Bone marrow (tissue), 2 donors: ENCODE measurements at regions not wholly inside any gene's neighbourhood (a gene's known extent, or its start where the extent isn't known, plus 50 kb on each side); places are given as distances from the start of the nearest gene placed in this dataset.

Experiments used
- DNase-seq, 2 donors: peaks; one replicate each; lab custom pipeline; 2025; lab: John Stamatoyannopoulos, UW

DNA sequence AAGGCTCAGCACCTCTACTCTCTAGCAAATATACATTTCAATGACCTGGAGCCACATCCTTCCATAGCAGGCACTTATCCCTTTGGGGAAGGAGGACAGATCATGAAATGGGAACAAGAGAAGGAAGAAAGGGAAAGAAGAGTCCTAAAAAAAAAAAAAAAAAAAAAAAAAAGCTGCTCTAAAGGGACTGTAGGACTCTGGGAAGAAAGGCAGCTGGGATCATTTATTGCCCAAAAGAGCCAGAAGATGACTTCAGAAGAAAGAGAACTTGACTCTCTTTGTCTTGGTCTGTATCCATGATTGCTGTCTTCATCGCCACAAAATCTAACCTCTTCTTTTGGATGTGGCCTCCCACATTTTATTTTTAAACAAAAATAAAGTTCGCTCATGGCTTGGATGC, 203.6 kb upstream of the CELF2 start:
- DNase-seq: no peak

DNA sequence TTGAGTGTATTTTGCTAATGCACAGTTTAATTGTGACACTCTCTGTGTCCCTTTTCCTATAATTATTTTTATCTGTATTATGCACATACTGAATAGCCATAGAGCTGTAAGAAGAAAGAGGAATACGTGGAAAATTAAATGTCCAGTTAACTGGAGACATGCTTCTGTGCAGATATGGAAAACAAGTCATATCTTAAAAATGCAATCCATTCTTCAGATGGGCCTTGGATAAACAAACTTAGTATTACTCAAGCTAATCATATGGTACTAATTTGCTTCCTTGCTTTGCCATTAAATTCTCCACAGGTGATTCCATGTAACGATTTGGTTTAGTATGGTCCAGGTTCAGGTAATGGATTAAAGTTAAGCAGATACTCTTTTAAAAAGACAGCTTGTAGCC, 201.2 kb upstream of the CELF2 start:
- no peak for DNase-seq

DNA sequence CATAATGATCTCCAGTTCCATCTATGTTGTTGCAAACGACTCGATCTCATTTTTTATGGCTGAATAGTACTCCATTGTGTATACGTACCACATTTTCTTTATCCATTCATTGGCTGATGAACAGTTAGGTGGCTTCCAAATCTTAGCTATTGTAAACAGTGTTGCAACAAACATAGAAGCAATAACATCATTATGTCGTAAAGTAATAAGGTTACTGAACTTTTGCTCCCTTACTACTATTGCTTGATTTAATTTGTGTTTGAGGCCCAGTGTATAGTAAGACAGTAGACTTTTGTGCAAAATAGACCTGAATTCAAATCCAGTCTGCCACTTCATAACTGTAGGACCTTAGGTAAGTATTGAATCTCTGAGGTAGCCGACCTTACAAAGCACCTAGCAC, 200.1 kb upstream of the CELF2 start:
- no peak for DNase-seq

DNA sequence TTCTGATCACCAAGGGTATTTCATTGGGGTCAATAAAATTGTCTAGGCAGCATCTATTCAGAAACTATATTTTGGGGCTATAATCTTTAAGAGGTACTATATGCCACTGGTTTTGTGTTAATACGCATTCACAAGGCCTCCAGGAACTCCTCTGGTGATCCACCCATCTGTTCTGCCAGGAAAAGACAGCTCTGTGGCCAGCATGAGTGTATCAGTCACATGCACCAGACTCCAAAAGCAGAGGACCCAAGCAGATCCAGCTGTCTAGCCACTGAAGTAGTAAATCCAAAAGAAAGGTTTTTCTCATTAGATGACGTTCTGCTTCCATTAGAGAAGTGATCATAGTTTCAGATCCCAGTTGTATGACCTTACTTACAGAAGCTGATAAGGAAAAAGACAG, 199.6 kb upstream of the CELF2 start:
- DNase-seq: no peak

DNA sequence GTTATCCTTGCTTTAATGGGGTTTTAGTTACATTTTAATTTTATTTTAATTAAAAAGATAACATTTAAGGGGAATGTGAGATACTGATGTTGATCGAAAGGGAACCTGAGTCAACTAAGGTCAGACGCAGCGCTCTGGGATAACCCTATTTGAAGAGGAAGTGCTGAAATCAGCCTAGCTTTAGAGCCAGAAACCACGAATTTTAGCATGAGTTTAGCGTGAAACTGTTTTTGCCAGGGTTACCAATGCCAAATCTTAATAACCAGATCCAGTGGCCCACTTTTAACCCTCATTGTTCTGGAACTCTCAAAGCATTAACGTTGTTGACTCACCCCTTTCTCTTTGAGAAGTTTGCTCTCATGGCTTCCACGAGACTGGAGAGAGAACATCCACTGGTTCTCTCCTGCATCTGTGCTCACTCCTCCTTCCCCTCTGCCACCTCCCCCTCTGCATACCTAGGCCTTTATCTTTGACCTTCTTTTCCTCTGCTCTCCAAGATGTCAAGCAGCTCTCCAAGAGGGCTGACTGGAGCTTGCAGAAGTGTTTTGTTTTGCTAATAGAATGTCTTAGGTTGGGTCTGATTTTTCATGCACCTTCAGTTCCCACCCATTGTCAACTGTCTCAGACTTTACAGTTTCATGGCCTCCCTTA, 198.3 kb upstream of the CELF2 start:
- DNase-seq: no peak

DNA sequence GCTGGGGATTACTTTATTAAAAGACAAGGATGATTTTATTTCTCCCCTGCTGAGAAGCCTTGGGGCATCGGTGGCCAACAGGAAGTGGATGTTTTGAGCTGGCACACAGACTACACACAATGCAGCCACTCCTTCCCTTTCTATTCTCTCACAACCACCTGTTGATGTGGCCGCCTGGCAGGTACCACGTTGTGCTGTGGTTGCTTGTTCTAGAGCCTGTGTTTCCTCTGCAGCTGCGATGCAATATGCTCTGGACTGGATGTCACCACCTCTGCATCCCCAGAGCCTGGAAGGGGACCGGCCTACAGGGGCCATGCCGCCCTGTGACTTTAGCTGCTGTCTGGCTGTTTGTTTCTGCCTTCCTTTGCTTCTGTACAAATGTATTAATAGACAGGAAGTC, 195.7 kb upstream of the CELF2 start:
- no peak for DNase-seq

DNA sequence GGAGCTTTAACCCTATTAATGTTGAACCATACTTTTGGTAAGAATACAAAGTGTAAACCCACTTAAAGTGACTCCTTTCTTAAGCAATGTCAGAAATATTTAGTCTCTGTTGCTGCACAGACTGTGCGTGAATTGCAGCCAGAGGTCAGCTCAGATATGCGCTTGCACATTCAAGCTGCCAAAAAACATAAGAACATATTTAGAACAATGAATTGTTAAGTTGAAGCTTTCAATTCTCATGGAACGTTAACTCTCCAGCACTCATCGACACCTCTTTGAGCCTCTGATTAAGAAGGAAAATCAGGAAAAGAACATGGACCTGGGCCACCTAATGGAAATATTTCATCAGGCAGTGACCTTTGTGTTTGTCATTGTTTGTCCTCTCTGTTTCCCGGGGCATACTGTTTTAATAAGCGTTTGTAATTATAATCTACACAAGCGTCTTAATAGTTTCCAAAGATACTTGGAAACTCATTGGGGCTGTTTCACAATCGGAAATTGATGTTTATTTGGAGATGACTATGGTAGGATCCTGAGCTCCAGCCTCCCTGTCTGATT, 193.0 kb upstream of the CELF2 start:
- no peak for DNase-seq

DNA sequence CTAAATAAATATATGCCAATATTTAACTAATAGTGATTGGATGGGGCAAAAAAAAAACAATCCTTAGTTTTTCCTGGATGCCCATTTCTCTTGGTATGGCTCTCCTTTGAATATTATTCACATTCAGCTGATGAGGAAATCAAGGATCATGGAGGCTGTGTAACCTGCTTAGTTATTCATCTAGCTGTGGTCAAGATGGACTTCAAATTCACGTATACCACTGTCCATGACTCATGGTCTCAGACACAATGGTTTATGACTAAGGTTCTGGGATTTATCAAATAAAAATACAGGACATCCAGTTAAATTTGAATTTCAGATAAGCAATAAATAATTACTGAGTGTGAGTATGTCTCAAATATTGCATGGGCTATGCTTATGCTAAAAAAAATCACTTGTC, 191.5 kb upstream of the CELF2 start:
- DNase-seq: no peak

DNA sequence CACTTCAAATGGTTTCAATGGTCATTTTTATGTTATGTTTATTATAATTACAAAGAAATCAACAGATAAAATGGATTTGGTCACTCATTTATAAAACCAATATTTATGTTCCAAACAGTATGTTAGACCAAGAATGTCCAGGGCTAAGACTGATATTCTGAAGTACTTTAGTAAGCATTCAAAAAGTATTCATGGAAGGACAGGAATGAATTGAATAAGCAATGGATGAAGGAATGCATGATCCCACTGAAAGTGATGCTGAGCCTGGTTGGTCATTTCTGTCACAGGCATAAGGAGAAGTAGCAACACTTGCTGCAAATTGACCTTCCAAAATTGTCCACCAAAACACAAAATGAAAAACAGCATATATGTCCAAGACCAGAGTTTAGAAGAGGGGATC, 189.0 kb upstream of the CELF2 start:
- DNase-seq: no peak

DNA sequence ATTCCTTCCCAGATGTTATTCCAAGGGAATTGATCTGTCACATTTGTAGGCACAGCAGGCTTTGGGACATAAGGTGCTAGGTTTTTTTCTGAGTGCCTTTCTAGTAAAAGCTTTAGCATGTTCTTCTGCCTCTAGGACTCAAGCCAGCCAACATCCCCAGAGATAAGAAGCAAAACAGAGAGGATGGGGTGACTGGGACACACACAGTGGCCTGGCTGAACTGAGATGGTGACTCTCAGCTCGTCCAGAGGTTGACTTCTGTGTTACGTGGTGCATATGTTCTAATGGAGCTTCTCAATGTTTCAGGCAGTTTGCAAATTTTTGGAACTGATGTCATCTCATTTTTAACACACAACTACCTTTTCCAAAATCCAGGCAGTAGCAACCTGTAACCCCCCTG, 188.1 kb upstream of the CELF2 start:
- no peak for DNase-seq

DNA sequence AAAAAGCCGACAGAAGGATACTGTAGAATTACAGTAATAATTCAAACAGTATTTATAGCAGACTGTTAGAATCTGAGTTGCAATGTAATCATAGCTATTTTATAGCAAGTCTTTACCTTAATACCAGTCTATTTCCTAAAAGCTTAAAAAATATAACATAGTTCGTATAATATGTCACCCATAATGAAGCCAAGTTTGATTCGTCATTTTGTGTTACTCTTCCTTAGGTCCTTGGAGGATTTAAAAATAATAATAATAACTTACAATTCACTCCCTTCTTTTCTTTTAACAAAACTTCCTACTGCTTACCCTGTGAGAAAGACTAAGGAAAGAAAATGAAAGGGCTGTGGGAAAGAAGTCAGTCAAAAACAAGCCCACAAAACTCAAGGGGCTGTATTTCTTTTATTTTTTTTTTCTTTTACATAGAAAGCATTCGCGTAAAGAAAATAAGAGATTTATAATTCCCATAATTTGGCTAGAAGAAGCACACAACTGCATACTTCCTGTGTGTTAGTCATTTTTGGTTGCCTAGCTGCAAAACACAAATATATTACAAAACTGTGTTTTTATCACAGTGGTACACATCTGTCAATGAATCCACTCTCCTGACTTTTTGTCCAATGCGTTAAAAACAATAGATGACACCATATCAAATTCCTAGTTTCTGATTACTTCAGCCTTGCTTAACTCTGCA, 187.2 kb upstream of the CELF2 start:
- no peak for DNase-seq

DNA sequence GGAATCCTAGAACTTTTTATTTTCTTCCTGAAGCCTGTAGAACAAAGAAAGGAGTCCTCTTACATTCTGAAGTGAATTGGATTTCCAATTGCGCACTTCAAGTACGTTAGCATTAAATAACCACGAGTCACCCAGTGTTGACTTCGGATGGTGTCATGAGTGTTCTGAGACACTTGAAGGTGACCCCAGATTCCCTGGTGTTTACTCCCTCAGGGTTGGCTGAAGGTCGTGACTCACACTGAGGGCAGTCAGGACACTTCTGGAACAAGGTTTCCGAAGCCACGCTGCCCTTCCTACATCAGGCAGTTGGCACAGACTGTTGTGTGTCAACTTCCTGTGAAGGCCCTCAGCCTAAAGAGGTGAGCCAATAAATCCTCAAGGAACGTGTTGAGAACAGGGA, 186.6 kb upstream of the CELF2 start:
- DNase-seq: no peak

DNA sequence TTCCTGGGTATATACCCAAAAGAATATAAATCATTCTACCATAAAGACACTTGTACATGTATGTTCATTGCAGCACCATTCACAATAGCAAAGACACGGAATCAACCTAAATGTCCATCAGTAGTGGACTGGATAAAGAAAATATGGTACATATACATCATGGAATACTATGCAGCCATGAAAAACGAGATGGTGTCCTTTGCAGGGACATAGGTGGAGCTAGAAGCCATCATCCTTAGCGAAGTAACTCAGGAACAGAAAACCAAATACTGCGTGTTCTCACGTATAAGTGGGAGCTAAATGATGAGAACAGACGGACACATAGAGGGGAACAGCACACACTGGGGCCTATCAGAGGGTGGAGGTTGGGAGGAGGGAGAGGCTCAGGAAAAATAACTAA, 183.7 kb upstream of the CELF2 start:
- no peak for DNase-seq

DNA sequence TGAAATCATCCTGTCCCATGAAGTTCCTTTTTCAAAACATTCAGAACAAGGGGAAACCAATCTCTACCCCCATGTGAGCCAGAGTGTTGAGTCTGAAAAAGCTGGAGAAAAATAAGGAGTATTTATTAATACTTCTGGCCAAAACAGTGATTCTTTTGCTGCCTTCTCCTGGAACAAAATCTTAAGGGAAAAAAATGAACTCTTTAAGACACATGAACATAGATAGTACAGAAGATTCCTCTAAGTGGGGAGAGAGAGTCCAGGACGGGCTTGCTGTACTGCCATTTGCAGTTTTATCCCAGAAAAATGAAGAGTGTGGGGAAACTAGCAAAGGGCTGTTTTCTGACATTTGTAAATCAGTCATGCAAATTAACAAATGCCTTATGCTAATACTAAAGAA, 173.4 kb upstream of the CELF2 start:
- DNase-seq: no peak

DNA sequence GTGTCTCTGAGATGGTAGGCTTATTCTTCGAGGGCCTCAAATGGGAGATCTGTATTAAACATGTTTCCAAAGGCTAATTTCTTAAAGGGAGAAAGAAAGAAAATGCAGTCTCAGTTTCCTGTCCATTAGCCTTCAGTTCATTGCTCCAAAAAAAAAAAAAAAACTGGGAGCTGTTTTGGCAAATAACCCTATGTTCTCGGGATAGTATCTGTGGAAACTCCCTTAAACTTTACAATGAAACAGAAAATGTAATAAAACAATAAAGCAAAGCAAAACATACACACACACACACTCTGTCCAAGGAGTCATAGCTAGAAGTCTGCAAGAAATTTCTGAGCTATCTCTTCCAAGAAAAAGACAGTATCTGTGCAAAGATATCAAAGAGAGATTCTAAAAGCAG, 172.5 kb upstream of the CELF2 start:
- no peak for DNase-seq

DNA sequence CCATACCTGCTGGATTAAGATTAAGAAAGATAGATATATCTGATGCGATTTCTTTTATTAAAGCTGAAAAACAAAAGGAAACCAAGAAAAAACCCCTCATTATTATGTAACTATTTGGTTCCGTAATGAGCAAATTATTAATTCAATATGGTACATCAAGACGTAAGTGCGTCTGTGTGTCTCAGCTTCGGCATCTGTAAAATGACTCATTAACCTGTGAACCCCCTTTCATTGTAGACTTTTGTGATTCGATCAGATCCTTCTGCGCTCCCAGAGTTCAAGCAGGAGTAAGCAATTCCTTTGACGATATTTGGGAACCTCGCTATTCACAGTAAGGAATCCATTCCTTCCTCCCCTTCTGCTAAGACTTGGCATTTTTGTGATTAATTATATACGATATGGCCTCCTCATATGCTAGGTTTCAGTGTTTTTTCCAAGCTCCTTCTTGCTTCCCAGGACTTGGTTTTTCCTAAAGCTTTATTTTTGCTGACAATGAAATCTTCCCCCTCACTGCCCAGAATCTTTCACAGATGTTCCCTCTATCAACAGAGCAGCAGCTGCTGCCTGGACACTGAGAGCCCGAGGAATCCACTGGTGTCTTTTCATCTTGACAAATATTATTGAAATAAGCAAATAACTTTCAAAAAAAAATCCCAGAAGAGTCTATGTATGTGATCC, 171.7 kb upstream of the CELF2 start:
- no peak for DNase-seq

DNA sequence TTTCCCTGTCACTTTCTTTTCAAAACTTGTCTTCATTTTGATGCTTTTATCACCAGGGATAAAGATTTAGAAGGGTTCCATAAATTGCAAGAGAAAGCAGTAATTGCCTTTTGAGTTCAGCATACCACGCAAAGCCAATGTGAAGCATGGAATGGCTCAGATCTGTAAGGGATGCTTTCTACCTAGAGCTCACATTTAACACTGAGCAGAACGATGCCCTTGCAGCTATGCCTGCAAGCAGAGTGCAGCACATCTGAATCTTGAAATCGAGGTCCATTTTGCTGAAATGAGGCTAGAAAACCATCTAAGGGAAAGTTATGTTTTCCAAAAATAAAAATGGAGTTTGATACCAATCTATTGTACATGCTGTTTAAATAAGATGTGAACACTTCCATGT, 171.2 kb upstream of the CELF2 start:
- no peak for DNase-seq

DNA sequence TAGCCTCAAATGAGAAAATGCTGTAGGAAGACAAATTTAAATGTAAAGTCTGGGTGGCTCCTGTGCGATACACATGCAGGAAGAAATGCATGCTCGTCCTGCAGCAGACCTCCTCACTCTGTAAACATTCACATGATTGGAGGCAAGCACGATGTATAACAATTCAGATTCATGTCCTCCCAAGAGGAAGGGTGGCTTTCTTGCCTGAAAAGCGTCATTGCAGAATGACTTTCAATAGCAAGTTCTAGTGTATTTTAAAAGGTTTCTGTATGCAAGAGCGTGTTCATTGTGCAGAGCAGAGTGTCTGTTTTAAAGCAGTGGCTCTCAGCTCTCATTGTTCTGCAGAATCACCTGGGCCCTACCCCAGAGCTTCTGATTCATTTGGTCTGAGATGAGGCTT, 170.3 kb upstream of the CELF2 start:
- DNase-seq: no peak

DNA sequence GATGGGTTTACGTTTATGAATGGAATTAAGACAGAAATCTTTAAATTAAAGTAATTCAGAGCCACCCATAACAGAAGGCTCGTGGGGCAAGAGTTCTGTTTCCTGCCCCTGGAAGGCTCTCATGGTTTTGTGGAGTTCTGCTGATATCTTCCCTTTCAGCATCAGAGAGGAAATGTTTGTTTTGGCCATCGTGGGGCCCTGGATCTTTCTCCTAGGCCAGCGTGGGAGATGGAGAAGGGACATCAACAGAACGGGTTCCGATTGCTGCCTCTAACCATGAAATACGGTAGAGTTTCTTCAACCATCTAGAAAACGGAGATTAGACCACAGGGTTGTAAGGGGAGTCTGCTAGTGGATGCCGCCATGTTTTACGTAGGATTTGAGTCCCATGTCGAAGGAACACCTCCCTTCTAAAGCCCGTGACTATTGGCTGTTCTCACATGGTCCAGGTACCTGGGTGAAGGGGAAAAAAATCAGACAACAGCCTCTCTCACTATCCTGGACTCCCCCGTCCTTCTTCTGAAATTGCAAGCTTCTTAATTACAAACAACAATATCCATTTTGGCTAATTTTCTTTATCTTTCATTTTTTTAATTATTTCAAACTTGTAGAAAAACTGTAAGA, 169.1 kb upstream of the CELF2 start:
- no peak for DNase-seq

DNA sequence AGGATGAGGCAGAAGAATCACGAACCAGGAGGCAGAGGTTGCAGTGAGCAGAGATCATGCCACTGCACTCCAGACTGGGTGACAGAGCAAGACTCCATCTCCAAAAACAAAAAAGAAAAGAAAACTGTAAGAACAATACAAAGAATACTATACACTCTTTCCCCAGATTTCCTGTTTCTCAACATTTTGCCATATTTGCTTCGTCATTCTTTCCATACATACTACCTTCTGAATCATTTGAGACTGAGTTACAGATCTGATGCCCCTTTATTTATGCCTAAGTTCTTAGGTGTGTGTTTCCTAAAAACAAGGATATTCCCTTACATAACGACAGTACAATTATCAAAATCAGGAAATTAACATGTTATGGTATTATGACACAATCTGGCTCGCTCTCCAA, 168.4 kb upstream of the CELF2 start:
- no peak for DNase-seq

DNA sequence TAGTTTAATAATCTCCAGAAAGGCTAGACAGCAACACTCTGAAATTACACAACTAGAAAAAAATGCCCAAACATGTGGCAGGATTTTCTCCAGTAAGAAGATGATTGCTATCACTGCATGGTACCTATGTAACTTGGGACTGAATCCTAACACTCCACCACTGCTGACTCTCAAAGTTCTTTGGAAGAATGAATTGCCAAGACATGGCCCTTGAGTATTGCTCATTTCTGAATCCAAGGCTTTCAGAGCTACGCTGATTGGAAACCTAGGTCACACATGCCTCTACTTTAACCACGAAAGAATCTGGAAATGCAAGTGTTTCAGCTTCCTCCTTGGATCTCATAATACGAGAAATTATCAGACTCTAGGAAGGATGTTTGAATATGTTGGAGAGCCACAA, 167.5 kb upstream of the CELF2 start:
- no peak for DNase-seq

DNA sequence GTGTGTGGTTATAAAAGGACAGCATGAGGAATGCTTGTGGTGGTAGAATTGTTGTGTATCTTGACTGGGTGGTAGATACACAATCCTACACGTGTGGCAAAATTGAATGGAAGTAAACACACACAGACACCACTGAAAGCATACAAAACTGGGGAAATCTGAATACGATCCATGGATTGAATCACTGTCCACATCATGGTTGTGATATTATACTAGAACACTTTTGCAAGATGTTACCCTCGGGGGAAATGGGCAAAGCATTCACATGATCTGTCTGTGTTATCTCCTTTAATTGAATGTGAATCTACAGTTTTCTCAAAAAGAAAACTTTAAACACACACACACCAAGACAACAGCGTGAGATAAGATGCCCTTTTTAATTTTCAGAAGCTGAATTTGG, 165.2 kb upstream of the CELF2 start:
- no peak for DNase-seq

DNA sequence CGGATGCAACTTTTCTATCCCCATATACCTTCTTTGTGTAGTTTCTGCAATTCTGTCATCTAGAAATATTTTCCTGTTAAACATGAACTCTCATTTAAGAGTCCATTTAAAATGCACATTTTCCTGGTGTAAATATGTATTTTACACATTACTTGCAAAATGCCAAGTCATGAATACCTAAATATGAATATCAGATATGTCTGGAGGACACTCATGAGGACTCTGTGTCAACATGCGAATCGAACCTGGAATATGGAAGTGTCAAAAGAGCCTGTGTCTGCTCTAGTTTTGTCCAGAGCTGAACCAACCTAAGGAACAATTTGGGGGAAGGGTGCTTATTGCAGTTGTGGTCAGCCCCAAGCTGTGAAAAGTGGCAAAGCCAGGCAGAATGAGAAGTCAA, 163.7 kb upstream of the CELF2 start:
- no peak for DNase-seq
